ENCODE measurements at regions not wholly inside any gene's neighbourhood (a gene's known extent, or its start where the extent isn't known, plus 50 kb on each side); places are given as distances from the start of the nearest gene placed in this dataset.

- POLR2A ChIA-PET, result no interaction called here
- peaks cover 7 to 21% (median 8%) of the 10 kb centered on the region in 7 donors for H3K4me1 Mint-ChIP-seq
- Histone ChIP-seq H3K9me3 (ENCODE audit: control insufficient read depth in 2 of 3, low read length in 3 of 3) (no peaks in the 10 kb centered on the region), H3K27ac (ENCODE audit: low read depth, low read length) (no peak overlapping the region), H3K36me3 (ENCODE audit: control insufficient read depth in 2 of 3, insufficient read depth in 3 of 3, low read length in 3 of 3) (no peaks in the 10 kb centered on the region), H3K4me3 (ENCODE audit: low read length) (no peak overlapping the region), H3K4me1 (ENCODE audit: control insufficient read depth in 2 of 2, insufficient read depth in 2 of 2, low read length in 2 of 2) (no peaks in the 10 kb centered on the region), H3K27me3 (ENCODE audit: control insufficient read depth in 2 of 2, insufficient read depth in 2 of 2, low read length in 2 of 2) (no peaks in the 10 kb centered on the region)
- no peak for ATAC-seq
- H3K9me3 Mint-ChIP-seq, result peaks cover 0 to 1% (median 0%) of the 10 kb centered on the region in 11 donors
- CTCF ChIA-PET, result no interaction called here
- no peak overlapping the region for H3K4me3 Mint-ChIP-seq
- H3K27ac Mint-ChIP-seq, result no peak overlapping the region
- DNase-seq, result no peak
- H3K27me3 Mint-ChIP-seq, result peaks cover 0 to 57% (median 4%) of the 10 kb centered on the region in 5 donors
- intact Hi-C loops (cut with micrococcal nuclease), result no loop called here
- no peaks in the 10 kb centered on the region for H3K36me3 Mint-ChIP-seq
These were observed 365.4 kb upstream of the TNRC6C start for GRCh38 chr17:77593081-77593480.

- intact Hi-C loops (cut with micrococcal nuclease), result no loop called here
- no peak for DNase-seq
- no peak overlapping the region for H3K27ac ChIP-seq (ENCODE audit: low read depth, low read length)
- no peaks in the 10 kb centered on the region for H3K36me3 Mint-ChIP-seq
- no peaks in the 10 kb centered on the region for H3K36me3 ChIP-seq (ENCODE audit: control insufficient read depth in 2 of 3, insufficient read depth in 3 of 3, low read length in 3 of 3)
- peaks cover 0 to 64% (median 4%) of the 10 kb centered on the region in 5 donors for H3K27me3 Mint-ChIP-seq
- ATAC-seq, result no peak
- no peak overlapping the region for H3K4me3 ChIP-seq (ENCODE audit: low read length)
- peaks cover 0 to 1% (median 0%) of the 10 kb centered on the region in 11 donors for H3K9me3 Mint-ChIP-seq
- no peaks in the 10 kb centered on the region for H3K9me3 ChIP-seq (ENCODE audit: control insufficient read depth in 2 of 3, low read length in 3 of 3)
- ChIA-PET CTCF (no interaction called here), POLR2A (no interaction called here)
- peak overlapping the region in 2 of 9 donors; percentile 22 to 35 for H3K27ac Mint-ChIP-seq
- H3K4me3 Mint-ChIP-seq, result peak overlapping the region in 2 of 10 donors; percentile 6 to 13
- H3K4me1 Mint-ChIP-seq, result peaks cover 7 to 21% (median 8%) of the 10 kb centered on the region in 7 donors
- H3K27me3 ChIP-seq (ENCODE audit: control insufficient read depth in 2 of 2, insufficient read depth in 2 of 2, low read length in 2 of 2), result no peaks in the 10 kb centered on the region
- no peaks in the 10 kb centered on the region for H3K4me1 ChIP-seq (ENCODE audit: control insufficient read depth in 2 of 2, insufficient read depth in 2 of 2, low read length in 2 of 2)
These were observed 363.9 kb upstream of the TNRC6C start for GRCh38 chr17:77594416-77595209.

GRCh38 chr17:77596491-77597417 is 361.7 kb upstream of the TNRC6C start:
- POLR2A ChIA-PET, result no interaction called here
- Histone ChIP-seq H3K9me3 (ENCODE audit: control insufficient read depth in 2 of 3, low read length in 3 of 3) (no peaks in the 10 kb centered on the region), H3K36me3 (ENCODE audit: control insufficient read depth in 2 of 3, insufficient read depth in 3 of 3, low read length in 3 of 3) (no peaks in the 10 kb centered on the region), H3K4me1 (ENCODE audit: control insufficient read depth in 2 of 2, insufficient read depth in 2 of 2, low read length in 2 of 2) (no peaks in the 10 kb centered on the region), H3K27ac (ENCODE audit: low read depth, low read length) (no peak overlapping the region), H3K4me3 (ENCODE audit: low read length) (no peak overlapping the region), H3K27me3 (ENCODE audit: control insufficient read depth in 2 of 2, insufficient read depth in 2 of 2, low read length in 2 of 2) (no peaks in the 10 kb centered on the region)
- intact Hi-C loops (cut with micrococcal nuclease), result no loop called here
- H3K27ac Mint-ChIP-seq, result no peak overlapping the region
- H3K9me3 Mint-ChIP-seq, result no peaks in the 10 kb centered on the region
- H3K4me1 Mint-ChIP-seq, result peaks cover 7 to 21% (median 8%) of the 10 kb centered on the region in 7 donors
- peaks cover 0 to 58% (median 0%) of the 10 kb centered on the region in 5 donors for H3K27me3 Mint-ChIP-seq
- H3K36me3 Mint-ChIP-seq, result no peaks in the 10 kb centered on the region
- CTCF ChIA-PET, result interaction anchor here (1.2 kb wide), 1 partner anchor 19 kb away, joined by 3 read pairs; no protein-coding TSS in a partner anchor
- H3K4me3 Mint-ChIP-seq, result no peak overlapping the region
- ATAC-seq (no peak), DNase-seq (no peak)

- no peak overlapping the region for H3K27ac Mint-ChIP-seq
- no peak overlapping the region for H3K27ac ChIP-seq (ENCODE audit: low read depth, low read length)
- H3K36me3 Mint-ChIP-seq, result no peaks in the 10 kb centered on the region
- peaks cover 0 to 57% (median 0%) of the 10 kb centered on the region in 5 donors for H3K27me3 Mint-ChIP-seq
- POLR2A ChIA-PET, result no interaction called here
- ATAC-seq (no peak), DNase-seq (no peak)
- no peaks in the 10 kb centered on the region for H3K27me3 ChIP-seq (ENCODE audit: control insufficient read depth in 2 of 2, insufficient read depth in 2 of 2, low read length in 2 of 2)
- H3K4me1 Mint-ChIP-seq, result peaks cover 7 to 21% (median 8%) of the 10 kb centered on the region in 7 donors
- H3K4me3 ChIP-seq (ENCODE audit: low read length), result no peak overlapping the region
- CTCF ChIA-PET, result interaction anchor here (1.2 kb wide), 1 partner anchor 20 kb away, joined by 3 read pairs; no protein-coding TSS in a partner anchor
- H3K4me3 Mint-ChIP-seq, result no peak overlapping the region
- no peaks in the 10 kb centered on the region for H3K36me3 ChIP-seq (ENCODE audit: control insufficient read depth in 2 of 3, insufficient read depth in 3 of 3, low read length in 3 of 3)
- no peaks in the 10 kb centered on the region for H3K9me3 ChIP-seq (ENCODE audit: control insufficient read depth in 2 of 3, low read length in 3 of 3)
- no peaks in the 10 kb centered on the region for H3K9me3 Mint-ChIP-seq
- H3K4me1 ChIP-seq (ENCODE audit: control insufficient read depth in 2 of 2, insufficient read depth in 2 of 2, low read length in 2 of 2), result no peaks in the 10 kb centered on the region
- intact Hi-C loops (cut with micrococcal nuclease), result no loop called here
These were observed 360.9 kb upstream of the TNRC6C start for GRCh38 chr17:77597418-77598240.

GRCh38 chr17:77598241-77598620 is 360.3 kb upstream of the TNRC6C start:
- POLR2A ChIA-PET, result no interaction called here

GRCh38 chr17:77599699-77600098 is 358.8 kb upstream of the TNRC6C start:
- no peak for DNase-seq
- no peak overlapping the region for H3K27ac Mint-ChIP-seq
- ATAC-seq, result no peak
- POLR2A ChIA-PET, result interaction anchor here (0.5 kb wide), 1 partner anchor 1135 kb away, joined by 3 read pairs; no protein-coding TSS in a partner anchor
- no peaks in the 10 kb centered on the region for H3K36me3 Mint-ChIP-seq
- Histone ChIP-seq H3K27me3 (ENCODE audit: control insufficient read depth in 2 of 2, insufficient read depth in 2 of 2, low read length in 2 of 2) (no peaks in the 10 kb centered on the region), H3K9me3 (ENCODE audit: control insufficient read depth in 2 of 3, low read length in 3 of 3) (no peaks in the 10 kb centered on the region), H3K4me3 (ENCODE audit: low read length) (no peak overlapping the region), H3K4me1 (ENCODE audit: control insufficient read depth in 2 of 2, insufficient read depth in 2 of 2, low read length in 2 of 2) (no peaks in the 10 kb centered on the region), H3K27ac (ENCODE audit: low read depth, low read length) (no peak overlapping the region), H3K36me3 (ENCODE audit: control insufficient read depth in 2 of 3, insufficient read depth in 3 of 3, low read length in 3 of 3) (no peaks in the 10 kb centered on the region)
- H3K4me3 Mint-ChIP-seq, result no peak overlapping the region
- CTCF ChIA-PET, result no interaction called here
- intact Hi-C loops (cut with micrococcal nuclease), result no loop called here
- peaks cover 4 to 12% (median 5%) of the 10 kb centered on the region in 7 donors for H3K4me1 Mint-ChIP-seq
- H3K27me3 Mint-ChIP-seq, result peaks cover 0 to 37% (median 0%) of the 10 kb centered on the region in 5 donors
- no peaks in the 10 kb centered on the region for H3K9me3 Mint-ChIP-seq

More at GRCh38 chr17:77598241-77598620, 360.3 kb upstream of the TNRC6C start:
- peaks cover 7 to 21% (median 8%) of the 10 kb centered on the region in 7 donors for H3K4me1 Mint-ChIP-seq
- CTCF ChIA-PET, result no interaction called here
- no peak overlapping the region for H3K4me3 Mint-ChIP-seq
- peaks cover 0 to 52% (median 0%) of the 10 kb centered on the region in 5 donors for H3K27me3 Mint-ChIP-seq
- Histone ChIP-seq H3K36me3 (ENCODE audit: control insufficient read depth in 2 of 3, insufficient read depth in 3 of 3, low read length in 3 of 3) (no peaks in the 10 kb centered on the region), H3K27me3 (ENCODE audit: control insufficient read depth in 2 of 2, insufficient read depth in 2 of 2, low read length in 2 of 2) (no peaks in the 10 kb centered on the region), H3K27ac (ENCODE audit: low read depth, low read length) (no peak overlapping the region), H3K9me3 (ENCODE audit: control insufficient read depth in 2 of 3, low read length in 3 of 3) (no peaks in the 10 kb centered on the region), H3K4me1 (ENCODE audit: control insufficient read depth in 2 of 2, insufficient read depth in 2 of 2, low read length in 2 of 2) (no peaks in the 10 kb centered on the region), H3K4me3 (ENCODE audit: low read length) (no peak overlapping the region)
- no peaks in the 10 kb centered on the region for H3K9me3 Mint-ChIP-seq
- H3K36me3 Mint-ChIP-seq, result no peaks in the 10 kb centered on the region
- no peak for ATAC-seq
- DNase-seq, result no peak
- H3K27ac Mint-ChIP-seq, result no peak overlapping the region
- intact Hi-C loops (cut with micrococcal nuclease), result no loop called here
